ENCODE measurements at regions not wholly inside any gene's neighbourhood (a gene's known extent, or its start where the extent isn't known, plus 50 kb on each side); places are given as distances from the start of the nearest gene placed in this dataset.

GRCh38 chr4:63817196-63817865, 591.9 kb downstream of the TECRL start:
- no peak for TF ChIP-seq POLR2A (IDR thresholded peaks at IDR 0.05)
- TF ChIP-seq, protein P1, sequence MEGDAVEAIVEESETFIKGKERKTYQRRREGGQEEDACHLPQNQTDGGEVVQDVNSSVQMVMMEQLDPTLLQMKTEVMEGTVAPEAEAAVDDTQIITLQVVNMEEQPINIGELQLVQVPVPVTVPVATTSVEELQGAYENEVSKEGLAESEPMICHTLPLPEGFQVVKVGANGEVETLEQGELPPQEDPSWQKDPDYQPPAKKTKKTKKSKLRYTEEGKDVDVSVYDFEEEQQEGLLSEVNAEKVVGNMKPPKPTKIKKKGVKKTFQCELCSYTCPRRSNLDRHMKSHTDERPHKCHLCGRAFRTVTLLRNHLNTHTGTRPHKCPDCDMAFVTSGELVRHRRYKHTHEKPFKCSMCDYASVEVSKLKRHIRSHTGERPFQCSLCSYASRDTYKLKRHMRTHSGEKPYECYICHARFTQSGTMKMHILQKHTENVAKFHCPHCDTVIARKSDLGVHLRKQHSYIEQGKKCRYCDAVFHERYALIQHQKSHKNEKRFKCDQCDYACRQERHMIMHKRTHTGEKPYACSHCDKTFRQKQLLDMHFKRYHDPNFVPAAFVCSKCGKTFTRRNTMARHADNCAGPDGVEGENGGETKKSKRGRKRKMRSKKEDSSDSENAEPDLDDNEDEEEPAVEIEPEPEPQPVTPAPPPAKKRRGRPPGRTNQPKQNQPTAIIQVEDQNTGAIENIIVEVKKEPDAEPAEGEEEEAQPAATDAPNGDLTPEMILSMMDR (IDR thresholded peaks at IDR 0.05) = no peak
- no peaks in the 10 kb centered on the region for H3K9me3 ChIP-seq
- H3K36me3 ChIP-seq = no peaks in the 10 kb centered on the region
- no peak overlapping the region for H3K27ac ChIP-seq
- H3K4me1 ChIP-seq = no peaks in the 10 kb centered on the region
- no peak overlapping the region for H3K4me3 ChIP-seq
- H3K27me3 ChIP-seq = no peaks in the 10 kb centered on the region
- no peak for DNase-seq

GRCh38 chr4:63814171-63814964, 594.9 kb downstream of the TECRL start:
- Histone ChIP-seq H3K27me3 (no peaks in the 10 kb centered on the region), H3K27ac (no peak overlapping the region), H3K4me3 (no peak overlapping the region), H3K4me1 (no peaks in the 10 kb centered on the region), H3K36me3 (no peaks in the 10 kb centered on the region), H3K9me3 (no peaks in the 10 kb centered on the region)
- DNase-seq = no peak
- TF ChIP-seq, protein P1 (IDR thresholded peaks at IDR 0.05) = no peak
- TF ChIP-seq POLR2A (IDR thresholded peaks at IDR 0.05) = no peak

DNA sequence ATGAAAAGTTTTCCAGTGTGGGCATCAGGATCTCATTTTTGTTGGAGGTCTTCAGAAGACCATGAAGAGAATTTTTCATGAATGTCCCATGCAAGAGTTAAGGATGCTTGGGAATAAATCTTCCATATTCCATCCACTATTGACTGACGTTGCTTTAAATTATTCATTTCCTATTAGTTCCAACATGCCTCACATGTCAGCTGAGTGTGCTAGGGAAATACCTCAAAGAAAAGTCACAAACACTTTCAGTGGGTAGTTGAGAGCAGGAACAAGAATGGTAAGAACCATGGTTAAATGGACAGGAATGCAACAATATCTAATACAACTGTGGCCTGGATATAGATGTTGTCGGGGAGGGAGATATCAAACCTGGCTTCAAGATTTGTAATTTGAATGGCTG, 610.1 kb downstream of the TECRL start:
- H3K9me3 ChIP-seq = no peaks in the 10 kb centered on the region
- no peaks in the 10 kb centered on the region for H3K4me1 ChIP-seq
- H3K27me3 ChIP-seq = no peaks in the 10 kb centered on the region
- H3K27ac ChIP-seq = no peak overlapping the region
- no peaks in the 10 kb centered on the region for H3K36me3 ChIP-seq
- no peak overlapping the region for H3K4me3 ChIP-seq
- TF ChIP-seq POLR2A (IDR thresholded peaks at IDR 0.05) = no peak
- TF ChIP-seq, protein P1 (IDR thresholded peaks at IDR 0.05) = no peak
- no peak for DNase-seq

GRCh38 chr4:63795301-63795700, 613.9 kb downstream of the TECRL start:
- Histone ChIP-seq H3K27ac (no peak overlapping the region), H3K9me3 (no peaks in the 10 kb centered on the region), H3K36me3 (no peaks in the 10 kb centered on the region), H3K4me3 (no peak overlapping the region), H3K4me1 (no peaks in the 10 kb centered on the region), H3K27me3 (no peaks in the 10 kb centered on the region)
- no peak for DNase-seq
- TF ChIP-seq POLR2A (IDR thresholded peaks at IDR 0.05) = no peak
- TF ChIP-seq, protein P1 (IDR thresholded peaks at IDR 0.05) = no peak

GRCh38 chr4:63790377-63790776, 618.9 kb downstream of the TECRL start:
- Histone ChIP-seq H3K9me3 (no peaks in the 10 kb centered on the region), H3K36me3 (no peaks in the 10 kb centered on the region), H3K27me3 (no peaks in the 10 kb centered on the region), H3K4me1 (no peaks in the 10 kb centered on the region), H3K4me3 (no peak overlapping the region), H3K27ac (no peak overlapping the region)
- TF ChIP-seq, protein P1 (IDR thresholded peaks at IDR 0.05) = no peak
- TF ChIP-seq POLR2A (IDR thresholded peaks at IDR 0.05) = no peak
- no peak for DNase-seq

Data from Peyer's patch (tissue), 4 donors.